HG03045 (cell line): ENCODE measurements at regions not wholly inside any gene's neighbourhood (a gene's known extent, or its start where the extent isn't known, plus 50 kb on each side); places are given as distances from the start of the nearest gene placed in this dataset.

Source experiments
- ATAC-seq: cut with Tn5 transposase; IDR thresholded peaks from one replicate; pipeline ENCODE4 v1.9.1; 2021; ENCODE audit warnings: mild to moderate bottlenecking, moderate library complexity; ENCODE audit not compliant: unreplicated experiment

GRCh38 chr12:84745127-84745526 is 167.5 kb downstream of the SLC6A15 start:
- no peak for ATAC-seq

GRCh38 chr12:84741692-84742091 is 170.9 kb downstream of the SLC6A15 start:
- no peak for ATAC-seq

GRCh38 chr12:84741031-84741430 is 171.6 kb downstream of the SLC6A15 start:
- no peak for ATAC-seq

GRCh38 chr12:84740602-84741001 is 172.0 kb downstream of the SLC6A15 start:
- no peak for ATAC-seq

GRCh38 chr12:84738481-84738972 is 174.1 kb downstream of the SLC6A15 start:
- ATAC-seq = no peak

- no peak for ATAC-seq
These were observed 179.7 kb downstream of the SLC6A15 start for GRCh38 chr12:84732828-84733340.

GRCh38 chr12:84730561-84731162 is 181.9 kb downstream of the SLC6A15 start:
- no peak for ATAC-seq

GRCh38 chr12:84727961-84728360 is 184.6 kb downstream of the SLC6A15 start:
- no peak for ATAC-seq

GRCh38 chr12:84726780-84727179 is 185.8 kb downstream of the SLC6A15 start:
- ATAC-seq = no peak

GRCh38 chr12:84723988-84724387 is 188.6 kb downstream of the SLC6A15 start:
- ATAC-seq = no peak

- ATAC-seq = no peak
These were observed 192.6 kb downstream of the SLC6A15 start for GRCh38 chr12:84719997-84720396.

- ATAC-seq = no peak
These were observed 193.7 kb downstream of the SLC6A15 start for GRCh38 chr12:84718906-84719305.

- ATAC-seq = no peak
These were observed 199.9 kb downstream of the SLC6A15 start for GRCh38 chr12:84712747-84713146.

- ATAC-seq = no peak
These were observed 206.2 kb downstream of the SLC6A15 start for GRCh38 chr12:84706374-84706773.

GRCh38 chr12:84704856-84705255 is 207.7 kb downstream of the SLC6A15 start:
- no peak for ATAC-seq

GRCh38 chr12:84702001-84702400 is 210.6 kb downstream of the SLC6A15 start:
- ATAC-seq = no peak

GRCh38 chr12:84701041-84701440 is 211.6 kb downstream of the SLC6A15 start:
- no peak for ATAC-seq

GRCh38 chr12:84698576-84699333 is 213.8 kb downstream of the SLC6A15 start:
- ATAC-seq = no peak

GRCh38 chr12:84696908-84697540 is 215.6 kb downstream of the SLC6A15 start:
- no peak for ATAC-seq

- no peak for ATAC-seq
These were observed 216.3 kb downstream of the SLC6A15 start for GRCh38 chr12:84696281-84696680.

- ATAC-seq = no peak
These were observed 218.5 kb downstream of the SLC6A15 start for GRCh38 chr12:84694116-84694515.

- ATAC-seq = no peak
These were observed 220.5 kb downstream of the SLC6A15 start for GRCh38 chr12:84692071-84692470.
